ENCODE measurements at regions not wholly inside any gene's neighbourhood (a gene's known extent, or its start where the extent isn't known, plus 50 kb on each side); places are given as distances from the start of the nearest gene placed in this dataset.

GRCh38 chr15:36126194-36126593 is 453.2 kb upstream of the CDIN1 start:
- TF ChIP-seq, protein P1, sequence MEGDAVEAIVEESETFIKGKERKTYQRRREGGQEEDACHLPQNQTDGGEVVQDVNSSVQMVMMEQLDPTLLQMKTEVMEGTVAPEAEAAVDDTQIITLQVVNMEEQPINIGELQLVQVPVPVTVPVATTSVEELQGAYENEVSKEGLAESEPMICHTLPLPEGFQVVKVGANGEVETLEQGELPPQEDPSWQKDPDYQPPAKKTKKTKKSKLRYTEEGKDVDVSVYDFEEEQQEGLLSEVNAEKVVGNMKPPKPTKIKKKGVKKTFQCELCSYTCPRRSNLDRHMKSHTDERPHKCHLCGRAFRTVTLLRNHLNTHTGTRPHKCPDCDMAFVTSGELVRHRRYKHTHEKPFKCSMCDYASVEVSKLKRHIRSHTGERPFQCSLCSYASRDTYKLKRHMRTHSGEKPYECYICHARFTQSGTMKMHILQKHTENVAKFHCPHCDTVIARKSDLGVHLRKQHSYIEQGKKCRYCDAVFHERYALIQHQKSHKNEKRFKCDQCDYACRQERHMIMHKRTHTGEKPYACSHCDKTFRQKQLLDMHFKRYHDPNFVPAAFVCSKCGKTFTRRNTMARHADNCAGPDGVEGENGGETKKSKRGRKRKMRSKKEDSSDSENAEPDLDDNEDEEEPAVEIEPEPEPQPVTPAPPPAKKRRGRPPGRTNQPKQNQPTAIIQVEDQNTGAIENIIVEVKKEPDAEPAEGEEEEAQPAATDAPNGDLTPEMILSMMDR (IDR thresholded peaks at IDR 0.05) = no peak
- no peak for TF ChIP-seq ZFX (IDR thresholded peaks at IDR 0.05; ENCODE audit: borderline replicate concordance)

All from 22Rv1 (cell line).